ENCODE measurements at regions not wholly inside any gene's neighbourhood (a gene's known extent, or its start where the extent isn't known, plus 50 kb on each side); places are given as distances from the start of the nearest gene placed in this dataset.
"Not testable (repeated sequence)": the region's sequence is repeated elsewhere in the genome, so short reads cannot be mapped to it uniquely, and the experiment has no call there.

- DNase-seq (ENCODE audit: low read depth) (peak; percentile 4), FAIRE-seq (no peak)
- Histone ChIP-seq H3K27me3 (ENCODE audit: insufficient read depth, low read length) (no peaks in the 10 kb centered on the region), H3K4me3 (ENCODE audit: insufficient read depth, low read depth, low read length) (no peak overlapping the region), H4K20me1 (ENCODE audit: insufficient read depth, low read length) (no peaks in the 10 kb centered on the region), H3K9me3 (ENCODE audit: insufficient read depth, low read depth, low read length) (no peaks in the 10 kb centered on the region), H3K4me1 (ENCODE audit: insufficient read depth, low read length) (no peaks in the 10 kb centered on the region), H3K4me2 (ENCODE audit: low read length) (no peak overlapping the region), H3K9ac (ENCODE audit: low read length) (no peak overlapping the region), H3K79me2 (ENCODE audit: insufficient read depth, low read length) (no peaks in the 10 kb centered on the region), H3K27ac (ENCODE audit: low read depth, low read length) (no peak overlapping the region), H3K36me3 (ENCODE audit: insufficient read depth, low read length) (no peaks in the 10 kb centered on the region), H2AFZ (ENCODE audit: low read depth, low read length) (no peak overlapping the region)
- Mint-ChIP-seq H3K27ac (ENCODE audit: unreplicated experiment) (no peak overlapping the region), H3K4me1 (ENCODE audit: low read depth, unreplicated experiment) (no peaks in the 10 kb centered on the region), H3K4me3 (ENCODE audit: unreplicated experiment) (no peak overlapping the region), H3K36me3 (ENCODE audit: low read depth, unreplicated experiment) (no peaks in the 10 kb centered on the region), H3K27me3 (ENCODE audit: low read depth, unreplicated experiment) (no peaks in the 10 kb centered on the region), H3K9me3 (ENCODE audit: unreplicated experiment) (no peaks in the 10 kb centered on the region)
- no peak for TF ChIP-seq EZH2 (IDR thresholded peaks at IDR 0.05; ENCODE audit: insufficient read depth, low read length)
Measured at GRCh38 chr14:35949920-35950513, 123.9 kb downstream of the BRMS1L start.

GRCh38 chr14:35947983-35948382 lies 121.8 kb downstream of the BRMS1L start:
- not testable (repeated sequence) for H3K27ac ChIP-seq (ENCODE audit: low read depth, low read length); H3K27ac Mint-ChIP-seq (ENCODE audit: unreplicated experiment)

GRCh38 chr14:35944847-35945246 lies 118.7 kb downstream of the BRMS1L start:
- no peak overlapping the region for H3K27ac ChIP-seq (ENCODE audit: low read depth, low read length)
- FAIRE-seq = no peak
- TF ChIP-seq CTCF (IDR thresholded peaks at IDR 0.05; ENCODE audit: insufficient read depth, low read depth, low read length) (no peak), EZH2 (IDR thresholded peaks at IDR 0.05; ENCODE audit: insufficient read depth, low read length) (no peak)

More at GRCh38 chr14:35947983-35948382, 121.8 kb downstream of the BRMS1L start:
- not testable (repeated sequence) for H3K27me3 Mint-ChIP-seq (ENCODE audit: low read depth, unreplicated experiment); H3K79me2 ChIP-seq (ENCODE audit: insufficient read depth, low read length); H3K9me3 ChIP-seq (ENCODE audit: insufficient read depth, low read depth, low read length); H2AFZ ChIP-seq (ENCODE audit: low read depth, low read length); H3K27me3 ChIP-seq (ENCODE audit: insufficient read depth, low read length); FAIRE-seq; H3K4me1 Mint-ChIP-seq (ENCODE audit: low read depth, unreplicated experiment); H3K36me3 Mint-ChIP-seq (ENCODE audit: low read depth, unreplicated experiment); H3K9me3 Mint-ChIP-seq (ENCODE audit: unreplicated experiment); H4K20me1 ChIP-seq (ENCODE audit: insufficient read depth, low read length); H3K36me3 ChIP-seq (ENCODE audit: insufficient read depth, low read length); H3K4me2 ChIP-seq (ENCODE audit: low read length); H3K4me1 ChIP-seq (ENCODE audit: insufficient read depth, low read length); H3K4me3 ChIP-seq (ENCODE audit: insufficient read depth, low read depth, low read length); H3K9ac ChIP-seq (ENCODE audit: low read length); H3K4me3 Mint-ChIP-seq (ENCODE audit: unreplicated experiment); DNase-seq (ENCODE audit: low read depth)

More at GRCh38 chr14:35944847-35945246, 118.7 kb downstream of the BRMS1L start:
- Mint-ChIP-seq H3K36me3 (ENCODE audit: low read depth, unreplicated experiment) (no peaks in the 10 kb centered on the region), H3K4me1 (ENCODE audit: low read depth, unreplicated experiment) (no peaks in the 10 kb centered on the region), H3K27ac (ENCODE audit: unreplicated experiment) (no peak overlapping the region), H3K27me3 (ENCODE audit: low read depth, unreplicated experiment) (no peaks in the 10 kb centered on the region), H3K4me3 (ENCODE audit: unreplicated experiment) (no peak overlapping the region), H3K9me3 (ENCODE audit: unreplicated experiment) (no peaks in the 10 kb centered on the region)
- Histone ChIP-seq H3K4me1 (ENCODE audit: insufficient read depth, low read length) (no peaks in the 10 kb centered on the region), H3K4me2 (ENCODE audit: low read length) (no peak overlapping the region), H2AFZ (ENCODE audit: low read depth, low read length) (no peak overlapping the region), H3K4me3 (ENCODE audit: insufficient read depth, low read depth, low read length) (no peak overlapping the region), H4K20me1 (ENCODE audit: insufficient read depth, low read length) (no peaks in the 10 kb centered on the region), H3K9me3 (ENCODE audit: insufficient read depth, low read depth, low read length) (no peaks in the 10 kb centered on the region), H3K9ac (ENCODE audit: low read length) (no peak overlapping the region), H3K79me2 (ENCODE audit: insufficient read depth, low read length) (no peaks in the 10 kb centered on the region), H3K27me3 (ENCODE audit: insufficient read depth, low read length) (no peaks in the 10 kb centered on the region), H3K36me3 (ENCODE audit: insufficient read depth, low read length) (no peaks in the 10 kb centered on the region)
- no peak for DNase-seq (ENCODE audit: low read depth)

Measured in astrocyte (in vitro differentiated cells and primary cell).